Lower lobe of right lung (tissue), 2 donors: ENCODE measurements at regions not wholly inside any gene's neighbourhood (a gene's known extent, or its start where the extent isn't known, plus 50 kb on each side); places are given as distances from the start of the nearest gene placed in this dataset.

Experiments used
- ATAC-seq, 2 donors: fragments of 200-7000 bp; cut with Tn5 transposase; one replicate each; pipeline ENCODE4 v1.9.1; 2020 to 2022; ENCODE audit warnings: mild to moderate bottlenecking in 2 of 2, moderate library complexity in 2 of 2
- DNase-seq: peaks from one replicate; pipeline ENCODE4 v3.0.0-alpha.2; 2020
- H3K27ac ChIP-seq: fragments of 200-600 bp; one replicate; pipeline ENCODE4 v1.8.0; 2022
- H3K27me3 ChIP-seq: fragments of 200-600 bp; one replicate; pipeline ENCODE4 v1.8.0; 2022; ENCODE audit warnings: low read depth
- H3K36me3 ChIP-seq: fragments of 200-600 bp; one replicate; pipeline ENCODE4 v1.8.0; 2022; ENCODE audit warnings: mild to moderate bottlenecking
- H3K4me1 ChIP-seq: fragments of 200-600 bp; one replicate; pipeline ENCODE4 v1.8.0; 2022
- H3K4me3 ChIP-seq: fragments of 200-600 bp; one replicate; pipeline ENCODE4 v1.8.0; 2022; ENCODE audit warnings: mild to moderate bottlenecking
- H3K9me3 ChIP-seq: fragments of 200-600 bp; one replicate; pipeline ENCODE4 v1.8.0; 2022
- intact Hi-C: fragments of 100-400 bp; cut with DNase I; formaldehyde crosslinking; loops from one replicate; pipeline ENCODE4 v1.11.0; 2022
- TF ChIP-seq, protein P1 (sequence below): fragments of 200-600 bp; IDR thresholded peaks from one replicate; pipeline ENCODE4 v1.8.0; 2022; ENCODE audit warnings: antibody characterized with exemption, mild to moderate bottlenecking
- donor health status: DM: no; HTN: yes; CAD: no; lungs with severe emphysema.

- Histone ChIP-seq H3K9me3 (no peaks in the 10 kb centered on the region), H3K36me3 (no peaks in the 10 kb centered on the region), H3K27me3 (no peaks in the 10 kb centered on the region), H3K4me3 (no peak overlapping the region), H3K4me1 (no peaks in the 10 kb centered on the region), H3K27ac (no peak overlapping the region)
- DNase-seq (no peak), ATAC-seq (no peak)
- TF ChIP-seq, protein P1, sequence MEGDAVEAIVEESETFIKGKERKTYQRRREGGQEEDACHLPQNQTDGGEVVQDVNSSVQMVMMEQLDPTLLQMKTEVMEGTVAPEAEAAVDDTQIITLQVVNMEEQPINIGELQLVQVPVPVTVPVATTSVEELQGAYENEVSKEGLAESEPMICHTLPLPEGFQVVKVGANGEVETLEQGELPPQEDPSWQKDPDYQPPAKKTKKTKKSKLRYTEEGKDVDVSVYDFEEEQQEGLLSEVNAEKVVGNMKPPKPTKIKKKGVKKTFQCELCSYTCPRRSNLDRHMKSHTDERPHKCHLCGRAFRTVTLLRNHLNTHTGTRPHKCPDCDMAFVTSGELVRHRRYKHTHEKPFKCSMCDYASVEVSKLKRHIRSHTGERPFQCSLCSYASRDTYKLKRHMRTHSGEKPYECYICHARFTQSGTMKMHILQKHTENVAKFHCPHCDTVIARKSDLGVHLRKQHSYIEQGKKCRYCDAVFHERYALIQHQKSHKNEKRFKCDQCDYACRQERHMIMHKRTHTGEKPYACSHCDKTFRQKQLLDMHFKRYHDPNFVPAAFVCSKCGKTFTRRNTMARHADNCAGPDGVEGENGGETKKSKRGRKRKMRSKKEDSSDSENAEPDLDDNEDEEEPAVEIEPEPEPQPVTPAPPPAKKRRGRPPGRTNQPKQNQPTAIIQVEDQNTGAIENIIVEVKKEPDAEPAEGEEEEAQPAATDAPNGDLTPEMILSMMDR = no peak
- intact Hi-C loops = no loop called here
These were observed 254.5 kb upstream of the ADGRL3 start for GRCh38 chr4:60945641-60946040.

GRCh38 chr4:60948008-60948407, 252.1 kb upstream of the ADGRL3 start:
- no peaks in the 10 kb centered on the region for H3K9me3 ChIP-seq
- H3K4me1 ChIP-seq = no peaks in the 10 kb centered on the region
- no peaks in the 10 kb centered on the region for H3K27me3 ChIP-seq
- no peak overlapping the region for H3K27ac ChIP-seq
- DNase-seq (no peak), ATAC-seq (no peak)
- intact Hi-C loops = no loop called here
- H3K36me3 ChIP-seq = no peaks in the 10 kb centered on the region
- H3K4me3 ChIP-seq = no peak overlapping the region
- TF ChIP-seq, protein P1 = no peak

- intact Hi-C loops = no loop called here
- TF ChIP-seq, protein P1 = no peak
- H3K36me3 ChIP-seq = no peaks in the 10 kb centered on the region
- no peak overlapping the region for H3K4me3 ChIP-seq
- H3K9me3 ChIP-seq = no peaks in the 10 kb centered on the region
- ATAC-seq (no peak), DNase-seq (no peak)
- no peaks in the 10 kb centered on the region for H3K27me3 ChIP-seq
- no peak overlapping the region for H3K27ac ChIP-seq
- no peaks in the 10 kb centered on the region for H3K4me1 ChIP-seq
These were observed 247.2 kb upstream of the ADGRL3 start for GRCh38 chr4:60952921-60953320.

DNA sequence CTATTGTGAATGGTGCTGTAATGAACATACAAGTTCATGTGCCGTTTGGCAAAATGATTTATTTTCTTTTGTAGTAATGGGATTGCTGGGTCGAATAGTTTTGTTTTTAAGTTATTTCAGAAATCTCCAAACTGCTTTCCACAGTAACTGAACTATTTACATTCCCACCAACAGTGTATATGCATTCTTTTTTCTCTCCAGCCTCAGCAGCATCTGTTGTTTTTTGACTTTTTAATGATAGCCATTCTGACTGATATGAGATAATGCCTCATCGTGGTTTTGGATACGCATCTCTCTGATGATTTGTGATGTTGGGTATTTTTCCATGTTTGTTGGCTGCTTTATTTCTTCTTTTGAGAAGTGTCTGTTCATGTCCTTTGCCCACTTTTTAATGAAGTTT, 246.3 kb upstream of the ADGRL3 start:
- intact Hi-C loops = no loop called here

GRCh38 chr4:60962286-60962685, 237.8 kb upstream of the ADGRL3 start:
- intact Hi-C loops = no loop called here
- Histone ChIP-seq H3K27me3 (no peaks in the 10 kb centered on the region), H3K9me3 (no peaks in the 10 kb centered on the region), H3K4me3 (no peak overlapping the region), H3K36me3 (no peaks in the 10 kb centered on the region), H3K27ac (no peak overlapping the region), H3K4me1 (no peaks in the 10 kb centered on the region)
- DNase-seq (no peak), ATAC-seq (no peak)
- TF ChIP-seq, protein P1 = no peak

More for the DNA sequence above, 246.3 kb upstream of the ADGRL3 start:
- ATAC-seq = no peak
- Histone ChIP-seq H3K36me3 (no peaks in the 10 kb centered on the region), H3K27me3 (no peaks in the 10 kb centered on the region), H3K4me3 (no peak overlapping the region), H3K4me1 (no peaks in the 10 kb centered on the region), H3K27ac (no peak overlapping the region), H3K9me3 (no peaks in the 10 kb centered on the region)
- no peak for DNase-seq
- TF ChIP-seq, protein P1 = no peak

DNA sequence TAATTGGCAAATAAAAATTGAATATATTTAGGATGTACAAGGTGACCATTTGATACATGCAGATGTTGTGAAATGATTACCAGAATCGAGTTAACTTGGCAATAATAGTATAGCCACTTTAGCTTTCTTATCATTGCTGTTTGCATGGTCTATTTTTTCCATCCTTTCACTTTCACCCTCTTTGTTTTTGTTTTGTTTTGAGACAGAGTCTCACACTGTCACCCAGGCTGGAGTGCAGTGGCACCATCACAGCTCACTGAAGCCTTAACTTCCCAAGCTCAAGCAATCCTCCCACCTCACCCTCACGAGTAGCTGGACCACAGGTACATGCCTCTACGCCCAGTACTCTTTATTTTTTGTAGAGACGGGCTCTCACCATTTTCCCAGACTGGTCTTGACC, 218.6 kb upstream of the ADGRL3 start:
- Histone ChIP-seq H3K27me3 (no peaks in the 10 kb centered on the region), H3K4me3 (no peak overlapping the region), H3K9me3 (peaks cover 15% of the 10 kb centered on the region), H3K4me1 (no peaks in the 10 kb centered on the region), H3K36me3 (no peaks in the 10 kb centered on the region), H3K27ac (no peak overlapping the region)
- intact Hi-C loops = no loop called here
- no peak for DNase-seq
- ATAC-seq = no peak
- TF ChIP-seq, protein P1 = no peak
